RPMI8226 (cell line): ENCODE measurements at regions not wholly inside any gene's neighbourhood (a gene's known extent, or its start where the extent isn't known, plus 50 kb on each side); places are given as distances from the start of the nearest gene placed in this dataset.
"Not testable (repeated sequence)": the region's sequence is repeated elsewhere in the genome, so short reads cannot be mapped to it uniquely, and the experiment has no call there.

Source experiments
- DNase-seq: peaks from one replicate; pipeline ENCODE4 v3.0.0-alpha.2; 2015

GRCh38 chr16:79996321-79996720 is 395.8 kb upstream of the MAF start:
- DNase-seq: no peak

- no peak for DNase-seq
These were observed 394.8 kb upstream of the MAF start for GRCh38 chr16:79995315-79995714.

- DNase-seq: no peak
These were observed 393.9 kb upstream of the MAF start for GRCh38 chr16:79994418-79994817.

- DNase-seq: no peak
These were observed 393.2 kb upstream of the MAF start for GRCh38 chr16:79993629-79994209.

- DNase-seq: no peak
These were observed 391.4 kb upstream of the MAF start for GRCh38 chr16:79991969-79992368.

GRCh38 chr16:79988721-79989220 is 388.2 kb upstream of the MAF start:
- no peak for DNase-seq

- DNase-seq: no peak
These were observed 387.6 kb upstream of the MAF start for GRCh38 chr16:79988089-79988488.

- no peak for DNase-seq
These were observed 385.8 kb upstream of the MAF start for GRCh38 chr16:79986352-79986751.

GRCh38 chr16:79985606-79986005 is 385.1 kb upstream of the MAF start:
- no peak for DNase-seq

GRCh38 chr16:79984149-79984548 is 383.6 kb upstream of the MAF start:
- DNase-seq: not testable (repeated sequence)

GRCh38 chr16:79982862-79983261 is 382.3 kb upstream of the MAF start:
- DNase-seq: no peak

- no peak for DNase-seq
These were observed 381.8 kb upstream of the MAF start for GRCh38 chr16:79982361-79982760.

- no peak for DNase-seq
These were observed 381.3 kb upstream of the MAF start for GRCh38 chr16:79981814-79982213.

- no peak for DNase-seq
These were observed 380.3 kb upstream of the MAF start for GRCh38 chr16:79980650-79981521.

- DNase-seq: no peak
These were observed 377.7 kb upstream of the MAF start for GRCh38 chr16:79977940-79978836.

- DNase-seq: no peak
These were observed 372.8 kb upstream of the MAF start for GRCh38 chr16:79973320-79973719.

GRCh38 chr16:79972053-79972704 is 371.6 kb upstream of the MAF start:
- DNase-seq: no peak

GRCh38 chr16:79971237-79971572 is 370.7 kb upstream of the MAF start:
- DNase-seq: no peak

GRCh38 chr16:79970551-79971236 is 370.2 kb upstream of the MAF start:
- DNase-seq: no peak

- no peak for DNase-seq
These were observed 369.6 kb upstream of the MAF start for GRCh38 chr16:79970087-79970486.

- no peak for DNase-seq
These were observed 368.9 kb upstream of the MAF start for GRCh38 chr16:79969458-79969857.

GRCh38 chr16:79966226-79966625 is 365.7 kb upstream of the MAF start:
- no peak for DNase-seq
